ENCODE measurements at regions not wholly inside any gene's neighbourhood (a gene's known extent, or its start where the extent isn't known, plus 50 kb on each side); places are given as distances from the start of the nearest gene placed in this dataset.
"Not testable (repeated sequence)": the region's sequence is repeated elsewhere in the genome, so short reads cannot be mapped to it uniquely, and the experiment has no call there.

- no peak for DNase-seq
Observed at GRCh38 chr3:72660270-72661114, 187.8 kb downstream of the SHQ1 start.

GRCh38 chr3:72659596-72659995, 188.6 kb downstream of the SHQ1 start:
- DNase-seq = peak; percentile 86

GRCh38 chr3:72659188-72659587, 189.1 kb downstream of the SHQ1 start:
- DNase-seq = no peak

- peak; percentile 15 for DNase-seq
Observed at GRCh38 chr3:72658466-72659100, 189.7 kb downstream of the SHQ1 start.

- DNase-seq = peak; percentile 86
Observed at GRCh38 chr3:72657666-72658065, 190.6 kb downstream of the SHQ1 start.

GRCh38 chr3:72655723-72656122, 192.5 kb downstream of the SHQ1 start:
- no peak for DNase-seq

- no peak for DNase-seq
Observed at GRCh38 chr3:72655131-72655551, 193.1 kb downstream of the SHQ1 start.

- no peak for DNase-seq
Observed at GRCh38 chr3:72652395-72652794, 195.8 kb downstream of the SHQ1 start.

GRCh38 chr3:72651498-72651897, 196.7 kb downstream of the SHQ1 start:
- DNase-seq = no peak

GRCh38 chr3:72646263-72646662, 202.0 kb downstream of the SHQ1 start:
- no peak for DNase-seq

- not testable (repeated sequence) for DNase-seq
Observed at GRCh38 chr3:72643635-72644034, 204.6 kb downstream of the SHQ1 start.

- no peak for DNase-seq
Observed at GRCh38 chr3:72641684-72642083, 206.6 kb downstream of the SHQ1 start.

GRCh38 chr3:72641072-72641471, 207.2 kb downstream of the SHQ1 start:
- DNase-seq = no peak

- no peak for DNase-seq
Observed at GRCh38 chr3:72636969-72637597, 211.2 kb downstream of the SHQ1 start.

- no peak for DNase-seq
Observed at GRCh38 chr3:72635551-72635950, 212.7 kb downstream of the SHQ1 start.

GRCh38 chr3:72634128-72634527, 214.1 kb downstream of the SHQ1 start:
- DNase-seq = no peak

GRCh38 chr3:72633534-72633933, 214.7 kb downstream of the SHQ1 start:
- no peak for DNase-seq

GRCh38 chr3:72633121-72633520, 215.1 kb downstream of the SHQ1 start:
- DNase-seq = no peak

GRCh38 chr3:72632129-72632528, 216.1 kb downstream of the SHQ1 start:
- DNase-seq = no peak

GRCh38 chr3:72630969-72631344, 217.3 kb downstream of the SHQ1 start:
- DNase-seq = peak; percentile 68

- DNase-seq = peak; percentile 62
Observed at GRCh38 chr3:72630327-72630968, 217.8 kb downstream of the SHQ1 start.

- DNase-seq = no peak
Observed at GRCh38 chr3:72629191-72629631, 219.0 kb downstream of the SHQ1 start.

- peak; percentile 75 for DNase-seq
Observed at GRCh38 chr3:72628065-72628464, 220.2 kb downstream of the SHQ1 start.
